Eye (tissue), 1 donor: ENCODE measurements at regions not wholly inside any gene's neighbourhood (a gene's known extent, or its start where the extent isn't known, plus 50 kb on each side); places are given as distances from the start of the nearest gene placed in this dataset.
"Not testable (repeated sequence)": the region's sequence is repeated elsewhere in the genome, so short reads cannot be mapped to it uniquely, and the experiment has no call there.

Experiments used
- DNase-seq: peaks from one replicate; pipeline ENCODE4 v3.0.0-alpha.2; 2015

DNA sequence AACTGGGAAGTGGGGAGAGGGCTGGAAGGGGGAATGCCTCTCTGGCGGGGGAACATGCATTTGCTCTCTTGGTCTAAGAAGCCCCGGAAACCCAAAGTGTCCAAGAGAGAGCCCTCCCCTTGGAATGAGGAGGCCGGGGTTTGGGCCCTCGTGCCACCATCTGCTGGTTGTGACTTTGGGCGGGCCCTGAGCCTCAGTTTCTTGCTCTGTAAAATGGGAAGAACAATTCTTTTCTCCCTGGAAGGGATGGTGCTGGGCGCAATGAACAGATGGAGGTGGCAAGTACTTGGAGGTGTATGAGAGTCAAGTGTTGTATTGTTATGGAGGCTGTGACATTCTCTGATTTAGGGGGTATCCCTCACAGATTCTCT lies 69.9 kb upstream of the TARDBP start:
- DNase-seq, result no peak

GRCh38 chr1:10943041-10943440 lies 69.4 kb upstream of the TARDBP start:
- DNase-seq, result no peak

GRCh38 chr1:10943991-10944730 lies 68.3 kb upstream of the TARDBP start:
- peak; percentile 68 for DNase-seq

DNA sequence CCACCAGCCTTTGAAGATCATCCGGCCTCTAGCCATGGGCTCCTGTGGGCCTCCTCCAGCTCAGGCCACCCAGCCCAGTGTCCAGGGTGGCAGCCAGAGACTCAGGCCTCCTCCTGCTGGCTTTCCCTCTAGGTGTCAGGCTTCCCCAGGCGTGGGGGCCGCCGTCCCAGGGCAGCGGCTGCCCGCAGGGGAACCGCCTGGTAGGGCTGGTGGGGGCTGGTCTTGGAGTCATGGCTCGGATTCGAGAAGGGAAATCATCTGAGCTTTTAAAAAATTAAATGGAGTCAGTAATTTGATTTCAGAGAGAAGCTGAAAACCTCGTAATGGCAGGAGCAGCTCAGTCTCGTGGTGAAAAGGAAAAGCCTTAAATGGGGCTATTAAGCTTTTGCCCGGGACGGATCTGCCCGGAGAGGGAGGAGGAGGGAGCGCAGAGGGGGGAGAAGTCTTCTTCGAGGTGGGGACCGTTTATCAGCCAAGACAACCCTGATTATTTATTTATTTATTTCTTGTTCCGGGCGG lies 66.4 kb upstream of the TARDBP start:
- no peak for DNase-seq

DNA sequence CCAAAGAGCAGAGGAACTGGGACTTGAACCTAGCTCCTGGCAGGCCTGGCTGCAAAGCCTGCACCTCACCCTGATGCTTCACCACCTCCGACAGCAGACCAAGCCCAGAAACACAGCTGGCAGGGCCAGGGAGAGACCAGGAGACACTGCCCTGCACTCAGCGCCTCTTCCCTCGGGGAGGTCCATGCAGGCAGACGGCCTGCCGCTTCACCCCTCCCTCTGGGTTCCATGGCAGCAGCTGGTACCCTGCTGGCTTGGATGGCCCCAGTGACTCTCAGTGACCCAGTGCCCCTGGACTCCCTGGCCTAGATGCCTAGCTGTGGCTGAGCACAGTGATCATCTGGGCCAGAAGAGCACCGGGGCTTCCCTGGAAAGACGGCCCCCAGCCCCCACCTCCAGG lies 65.3 kb upstream of the TARDBP start:
- no peak for DNase-seq

GRCh38 chr1:10947691-10948462 lies 64.6 kb upstream of the TARDBP start:
- DNase-seq, result no peak

DNA sequence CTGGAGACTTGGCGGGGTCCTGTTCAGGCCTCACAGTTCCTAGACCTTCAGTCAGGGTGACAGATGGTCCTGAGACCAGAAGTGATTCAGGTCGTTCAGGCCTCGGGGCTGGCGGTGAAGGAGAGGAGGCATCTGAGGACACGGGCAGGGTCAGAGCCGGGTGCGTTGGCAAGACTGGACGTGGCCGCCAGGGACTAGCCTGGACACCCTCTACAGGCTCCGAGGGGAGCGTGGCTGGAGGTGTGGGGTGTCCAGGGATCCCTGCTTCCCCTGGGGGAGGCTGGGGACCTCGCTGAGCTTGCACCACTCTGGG lies 64.0 kb upstream of the TARDBP start:
- DNase-seq, result peak; percentile 53

- no peak for DNase-seq
Measured at GRCh38 chr1:10950316-10951172, 61.9 kb upstream of the TARDBP start.

GRCh38 chr1:10951298-10951697 lies 61.2 kb upstream of the TARDBP start:
- not testable (repeated sequence) for DNase-seq

DNA sequence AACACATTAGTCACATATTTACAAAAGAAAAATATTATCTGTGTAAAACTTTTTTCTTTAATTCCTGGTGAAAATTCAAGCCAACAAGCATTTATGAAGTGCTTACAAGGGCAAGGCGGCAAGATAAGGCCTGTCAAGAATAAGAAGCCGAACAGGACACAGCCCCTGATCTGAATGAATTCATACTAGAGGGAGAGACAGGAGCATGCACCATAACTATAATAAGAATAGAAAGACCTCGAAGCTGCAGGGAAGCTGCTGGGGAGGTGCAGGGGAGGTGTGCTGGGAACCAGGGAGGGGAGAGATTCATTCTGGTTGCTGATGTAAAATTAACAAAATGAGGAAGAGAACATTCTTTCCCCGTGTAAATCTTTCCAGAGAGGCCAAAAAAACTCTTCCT lies 60.5 kb upstream of the TARDBP start:
- no peak for DNase-seq

- no peak for DNase-seq
Measured at GRCh38 chr1:10953505-10954193, 58.8 kb upstream of the TARDBP start.

DNA sequence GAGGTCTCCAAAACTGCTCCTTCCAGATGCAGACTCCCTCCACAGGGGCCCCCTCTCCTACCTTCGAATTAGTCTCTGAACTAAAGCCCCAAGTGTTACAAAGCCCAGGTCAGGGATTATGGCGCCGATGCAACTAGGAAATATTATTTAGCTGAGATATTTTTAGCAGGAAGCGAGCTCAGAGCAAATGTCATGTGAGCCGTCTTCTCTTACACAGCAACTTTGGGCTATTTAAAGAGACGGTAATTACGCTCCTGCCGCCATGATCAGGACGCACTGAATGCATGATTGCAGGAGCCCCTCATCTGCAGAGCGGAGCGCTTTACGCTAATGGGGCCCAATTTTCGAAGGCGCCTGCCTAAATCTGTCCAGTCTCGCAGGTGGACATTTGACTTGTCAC lies 55.3 kb upstream of the TARDBP start:
- DNase-seq, result no peak

DNA sequence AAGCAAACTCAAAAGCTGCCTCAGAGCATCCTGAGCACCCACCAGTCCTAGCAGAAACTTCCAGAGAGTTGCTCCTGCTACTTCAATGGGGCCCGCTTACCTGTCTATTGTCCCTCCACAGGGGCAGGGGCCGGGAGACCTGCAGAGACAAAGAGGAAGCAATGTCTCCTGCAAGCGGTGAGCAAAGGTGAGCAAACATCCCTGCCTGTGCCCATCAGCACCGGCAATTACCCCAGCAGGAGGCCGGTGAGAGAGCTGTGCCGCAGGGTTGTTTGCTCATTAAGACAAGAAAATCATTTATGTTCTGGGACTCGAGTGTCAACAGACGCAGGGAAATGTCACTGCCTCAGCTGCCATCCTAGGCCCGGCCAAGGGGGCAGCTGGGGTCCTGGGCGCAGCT lies 53.8 kb upstream of the TARDBP start:
- no peak for DNase-seq

- DNase-seq, result peak; percentile 94
Measured at GRCh38 chr1:10960411-10961299, 51.8 kb upstream of the TARDBP start.

DNA sequence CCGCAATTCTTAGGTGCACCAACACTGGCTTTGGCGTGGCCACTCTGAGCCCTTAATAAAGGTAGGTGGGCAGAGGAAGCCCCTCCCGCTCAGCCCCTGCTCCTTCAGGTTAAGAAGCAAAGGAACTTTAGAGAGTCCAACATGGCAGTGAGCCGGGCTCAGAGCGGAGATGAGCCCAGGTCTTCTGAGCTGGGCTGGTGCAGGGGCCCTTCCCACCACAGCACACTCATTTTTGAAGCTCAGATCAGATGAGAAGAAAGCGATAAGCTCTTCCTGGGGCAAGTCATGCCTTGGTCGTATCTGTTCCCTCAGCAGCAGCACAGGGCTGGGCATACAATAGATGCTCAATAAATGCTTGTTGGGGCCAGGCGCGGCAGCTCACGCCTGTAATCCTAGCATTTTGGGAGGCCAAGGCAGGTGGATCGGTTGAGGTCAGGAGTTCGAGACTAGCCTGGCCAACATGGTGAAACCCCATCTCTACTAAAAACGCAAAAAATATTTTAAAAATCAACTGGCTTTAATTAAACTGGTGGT lies 51.1 kb upstream of the TARDBP start:
- no peak for DNase-seq

DNA sequence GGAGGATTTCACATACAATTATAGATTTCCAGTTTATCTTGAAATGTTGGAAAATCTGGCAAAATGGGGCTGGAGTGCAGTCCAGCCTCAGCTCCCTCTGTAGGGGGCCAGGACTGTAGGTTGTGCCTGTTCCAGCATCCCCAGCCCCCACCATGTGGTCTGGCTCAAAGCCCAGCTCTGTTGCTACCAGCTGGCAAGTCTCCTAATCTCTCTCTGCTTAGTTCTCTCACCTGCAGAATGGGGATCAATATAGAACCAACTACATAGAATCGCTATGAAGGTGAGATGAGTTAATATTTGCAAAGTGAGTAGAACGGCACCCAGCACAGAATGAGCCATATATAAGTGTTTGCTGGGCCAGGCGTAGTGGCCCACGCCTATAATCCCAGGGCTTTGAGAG lies 50.0 kb upstream of the TARDBP start:
- DNase-seq, result no peak
